Ovary (tissue), 7 donors: ENCODE measurements at regions not wholly inside any gene's neighbourhood (a gene's known extent, or its start where the extent isn't known, plus 50 kb on each side); places are given as distances from the start of the nearest gene placed in this dataset.

Experiments
- DNase-seq, 5 donors: peaks; one replicate each; pipeline ENCODE4 v3.0.0-alpha.2; 2019 to 2020
- H3K27ac ChIP-seq, 2 donors: fragments of 200-600 bp; one replicate each; pipeline versions ENCODE4 v1.5.1 to v1.8.0; 2019 to 2022
- H3K27me3 ChIP-seq: fragments of 200-600 bp; one replicate; pipeline ENCODE4 v1.8.0; 2022
- H3K36me3 ChIP-seq: fragments of 200-600 bp; sonication (generic); one replicate; pipeline ENCODE4 v1.5.1; 2019
- H3K4me1 ChIP-seq: one replicate; pipeline ENCODE4 v1.8.1; 2013; ENCODE audit warnings: mild to moderate bottlenecking, moderate library complexity; ENCODE audit not compliant: insufficient read depth
- H3K4me3 ChIP-seq: fragments of 200-600 bp; sonication (generic); one replicate; pipeline ENCODE4 v1.5.1; 2017
- H3K9me3 ChIP-seq, 2 donors: fragments of 200-600 bp in 1 of 2; sonication (generic) in 1 of 2; one replicate each; pipeline versions ENCODE4 v1.5.1 to v1.8.1; 2013 to 2019; ENCODE audit warnings: mild to moderate bottlenecking in 1 of 2, moderate library complexity in 1 of 2
- EP300 ChIP-seq: sonication (generic); formaldehyde crosslinking; IDR thresholded peaks from one replicate; pipeline ENCODE4 v1.6.1; 2017; ENCODE audit warnings: antibody characterized with exemption
- POLR2A ChIP-seq: fragments of 450-650 bp; IDR thresholded peaks from one replicate; pipeline ENCODE4 v1.6.1; 2017; ENCODE audit warnings: antibody characterized with exemption, mild to moderate bottlenecking, moderate library complexity
- WGBS, 3 donors: extraction: QIAGEN DNeasy Blood & Tissue Kit in 1 of 3; methylation state at CpG; one replicate each; pipeline versions ENCODE4 v1.1.5 to v1.1.7; 2013 to 2017; 5-methylcytosine and 5-hydroxymethylcytosine counted together
- intact Hi-C, 4 donors: fragments of 100-400 bp; cut with DNase I; formaldehyde crosslinking; loops; one replicate each; pipeline versions ENCODE4 v1.11.0 to v1.15.1; 2022 to 2023
- TF ChIP-seq, protein P1 (sequence below), 3 donors: fragments of 450-650 bp in 2 of 3; fragments of 200-600 bp in 1 of 3; IDR thresholded peaks; one replicate each; pipeline versions ENCODE4 v1.5.1 to v1.8.0; 2016 to 2022; ENCODE audit warnings: antibody characterized with exemption in 3 of 3, mild to moderate bottlenecking in 1 of 3
- donor health status: DM: no; HTN: no; CAD: no; lungs with moderate emphysema.
- donor health status: DM: no; HTN: no; CAD: no.
- donor health status: Bipolar disorder and iron deficiency.
- donor health status: DM: no; HTN: no; CAD: no.
- donor health status: DM: yes; HTN: yes; CAD: no.

- 56 to 60% (median 59%) methylated on average over 10 of the region's 10 CpGs for WGBS, 3 donors
- Histone ChIP-seq H3K4me3 (no peak overlapping the region), H3K4me1 (no peaks in the 10 kb centered on the region), H3K27me3 (no peaks in the 10 kb centered on the region), H3K9me3 (no peaks in the 10 kb centered on the region), H3K36me3 (no peaks in the 10 kb centered on the region), H3K27ac (no peak overlapping the region)
- no peak for DNase-seq
- TF ChIP-seq EP300 (no peak), POLR2A (no peak)
- TF ChIP-seq, protein P1, sequence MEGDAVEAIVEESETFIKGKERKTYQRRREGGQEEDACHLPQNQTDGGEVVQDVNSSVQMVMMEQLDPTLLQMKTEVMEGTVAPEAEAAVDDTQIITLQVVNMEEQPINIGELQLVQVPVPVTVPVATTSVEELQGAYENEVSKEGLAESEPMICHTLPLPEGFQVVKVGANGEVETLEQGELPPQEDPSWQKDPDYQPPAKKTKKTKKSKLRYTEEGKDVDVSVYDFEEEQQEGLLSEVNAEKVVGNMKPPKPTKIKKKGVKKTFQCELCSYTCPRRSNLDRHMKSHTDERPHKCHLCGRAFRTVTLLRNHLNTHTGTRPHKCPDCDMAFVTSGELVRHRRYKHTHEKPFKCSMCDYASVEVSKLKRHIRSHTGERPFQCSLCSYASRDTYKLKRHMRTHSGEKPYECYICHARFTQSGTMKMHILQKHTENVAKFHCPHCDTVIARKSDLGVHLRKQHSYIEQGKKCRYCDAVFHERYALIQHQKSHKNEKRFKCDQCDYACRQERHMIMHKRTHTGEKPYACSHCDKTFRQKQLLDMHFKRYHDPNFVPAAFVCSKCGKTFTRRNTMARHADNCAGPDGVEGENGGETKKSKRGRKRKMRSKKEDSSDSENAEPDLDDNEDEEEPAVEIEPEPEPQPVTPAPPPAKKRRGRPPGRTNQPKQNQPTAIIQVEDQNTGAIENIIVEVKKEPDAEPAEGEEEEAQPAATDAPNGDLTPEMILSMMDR (IDR thresholded peaks at IDR 0.05) = no peak
- intact Hi-C loops = no loop called here
These were observed 241.8 kb upstream of the IRX2 start for GRCh38 chr5:2993301-2993700.

DNA sequence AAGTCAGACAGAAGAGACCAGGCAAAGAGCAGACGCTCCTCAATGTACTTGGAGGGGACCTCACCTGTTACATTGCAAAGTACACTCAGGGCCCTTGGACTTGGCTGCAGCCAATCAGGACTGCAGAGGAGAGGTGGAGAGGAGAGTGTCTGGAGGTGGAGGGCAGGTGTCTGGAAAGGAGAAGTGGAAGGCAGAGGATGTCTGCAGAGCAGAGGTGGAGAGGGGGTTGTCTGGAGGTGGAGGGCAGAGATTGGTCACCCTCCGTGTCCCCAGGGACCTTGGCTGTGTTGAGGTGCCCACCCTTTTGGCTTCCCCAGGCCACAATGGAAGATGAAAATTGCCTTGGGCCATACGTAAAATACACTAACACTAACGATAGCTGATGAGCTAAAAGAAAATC lies 241.3 kb upstream of the IRX2 start:
- Histone ChIP-seq H3K4me3 (no peak overlapping the region), H3K36me3 (no peaks in the 10 kb centered on the region), H3K4me1 (no peaks in the 10 kb centered on the region), H3K27ac (no peak overlapping the region), H3K9me3 (no peaks in the 10 kb centered on the region), H3K27me3 (no peaks in the 10 kb centered on the region)
- 79 to 87% (median 85%) methylated on average over 4 of the region's 4 CpGs for WGBS, 3 donors
- TF ChIP-seq POLR2A = no peak
- TF ChIP-seq, protein P1 (IDR thresholded peaks at IDR 0.05) = no peak
- TF ChIP-seq EP300 = no peak
- DNase-seq = no peak
- intact Hi-C loops = no loop called here

DNA sequence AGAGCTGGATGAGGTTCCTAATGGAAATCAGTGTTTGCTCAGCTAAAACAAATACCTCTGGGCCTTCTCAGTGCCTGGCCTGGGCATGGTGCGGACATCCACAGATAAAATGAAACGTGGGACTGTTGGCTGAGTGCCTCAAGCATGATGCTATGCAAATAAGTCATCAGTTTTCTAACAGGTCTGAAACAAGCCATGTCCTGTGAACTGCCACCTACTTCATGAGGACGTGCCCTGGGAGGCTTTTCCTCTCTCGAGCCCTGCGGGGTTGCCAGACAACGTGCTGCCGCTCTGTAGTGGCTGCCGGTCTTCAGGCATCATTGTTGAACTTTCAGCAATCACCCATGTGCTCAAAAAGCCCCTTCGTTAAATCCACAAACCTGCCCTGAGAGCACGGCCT lies 240.4 kb upstream of the IRX2 start:
- no peak for DNase-seq
- no peak overlapping the region for H3K27ac ChIP-seq
- TF ChIP-seq POLR2A (no peak), EP300 (no peak)
- TF ChIP-seq, protein P1 (IDR thresholded peaks at IDR 0.05) = no peak
- no peaks in the 10 kb centered on the region for H3K9me3 ChIP-seq
- 68 to 81% (median 72%) methylated on average over 10 of the region's 10 CpGs for WGBS, 3 donors
- intact Hi-C loops = no loop called here
- H3K4me3 ChIP-seq = no peak overlapping the region
- H3K4me1 ChIP-seq = no peaks in the 10 kb centered on the region
- no peaks in the 10 kb centered on the region for H3K36me3 ChIP-seq
- H3K27me3 ChIP-seq = no peaks in the 10 kb centered on the region

GRCh38 chr5:2989517-2989916 lies 238.0 kb upstream of the IRX2 start:
- Histone ChIP-seq H3K4me3 (no peak overlapping the region), H3K27me3 (no peaks in the 10 kb centered on the region), H3K4me1 (no peaks in the 10 kb centered on the region), H3K27ac (no peak overlapping the region), H3K36me3 (no peaks in the 10 kb centered on the region), H3K9me3 (no peaks in the 10 kb centered on the region)
- no peak for DNase-seq
- TF ChIP-seq EP300 (no peak), POLR2A (no peak)
- TF ChIP-seq, protein P1 (IDR thresholded peaks at IDR 0.05) = no peak
- WGBS, 3 donors = 43 to 56% (median 54%) methylated on average over 8 of the region's 8 CpGs
- intact Hi-C loops = no loop called here

- no peaks in the 10 kb centered on the region for H3K36me3 ChIP-seq
- no peak for TF ChIP-seq POLR2A
- H3K4me1 ChIP-seq = no peaks in the 10 kb centered on the region
- H3K27me3 ChIP-seq = no peaks in the 10 kb centered on the region
- intact Hi-C loops = no loop called here
- H3K27ac ChIP-seq = no peak overlapping the region
- no peaks in the 10 kb centered on the region for H3K9me3 ChIP-seq
- WGBS, 3 donors = 81 to 91% (median 88%) methylated on average over 5 of the region's 5 CpGs
- no peak overlapping the region for H3K4me3 ChIP-seq
- DNase-seq = no peak
These were observed 234.8 kb upstream of the IRX2 start for GRCh38 chr5:2986301-2986700.
